Stomach (tissue), 8 donors: ENCODE measurements at regions not wholly inside any gene's neighbourhood (a gene's known extent, or its start where the extent isn't known, plus 50 kb on each side); places are given as distances from the start of the nearest gene placed in this dataset.

ENCODE experiments used
- DNase-seq, 2 donors: peaks; one replicate each; pipeline versions ENCODE4 v3.0.0 to v3.0.0-alpha.2; 2013 to 2019
- H3K27ac ChIP-seq, 5 donors: fragments of 200-600 bp in 4 of 5; sonication (generic) in 4 of 5; one replicate each; pipeline ENCODE4 v1.5.1; 2013 to 2019; ENCODE audit warnings: mild to moderate bottlenecking in 1 of 5, moderate library complexity in 1 of 5
- H3K27me3 ChIP-seq, 3 donors: fragments of 200-600 bp; sonication (generic); one replicate each; pipeline ENCODE4 v1.5.1; 2017 to 2019; ENCODE audit warnings: mixed run types in 1 of 3
- H3K36me3 ChIP-seq, 4 donors: fragments of 200-600 bp; sonication (generic); 1 replicate in 3 of 4; 2 replicates in 1 of 4; pipeline ENCODE4 v1.5.1; 2016 to 2019
- H3K4me1 ChIP-seq, 4 donors: fragments of 200-600 bp; sonication (generic); one replicate each; pipeline ENCODE4 v1.5.1; 2016 to 2019
- H3K4me3 ChIP-seq, 4 donors: fragments of 200-600 bp; sonication (generic) in 3 of 4; one replicate each; pipeline ENCODE4 v1.5.1; 2016 to 2019; ENCODE audit warnings: mild to moderate bottlenecking in 1 of 4
- H3K9me3 ChIP-seq, 4 donors: fragments of 200-600 bp; sonication (generic); one replicate each; pipeline ENCODE4 v1.5.1; 2016 to 2019
- CTCF ChIP-seq, 7 experiments: fragments of 450-650 bp in 4 of 7; fragments of 200-600 bp in 3 of 7; sonication (generic) in 3 of 7; IDR thresholded peaks; one replicate each; pipeline ENCODE4 v1.5.1; 2016 to 2019; ENCODE audit warnings: antibody characterized with exemption in 7 of 7, control low read depth in 2 of 7, mild to moderate bottlenecking in 1 of 7
- EP300 ChIP-seq: sonication (generic); formaldehyde crosslinking; IDR thresholded peaks from one replicate; pipeline ENCODE4 v1.6.1; 2017; ENCODE audit warnings: antibody characterized with exemption
- POLR2A ChIP-seq, 4 donors: fragments of 450-650 bp; IDR thresholded peaks; one replicate each; pipeline ENCODE4 v1.6.1; 2016; ENCODE audit warnings: antibody characterized with exemption in 4 of 4, control low read depth in 2 of 4, mild to moderate bottlenecking in 1 of 4, moderate library complexity in 1 of 4
- POLR2AphosphoS5 ChIP-seq, 3 donors: sonication (generic); formaldehyde crosslinking; IDR thresholded peaks; one replicate each; pipeline ENCODE4 v1.6.1; 2016; ENCODE audit warnings: antibody characterized with exemption in 3 of 3
- WGBS, 5 donors: extraction: QIAGEN DNeasy Blood & Tissue Kit in 3 of 5; methylation state at CpG; one replicate each; pipeline versions ENCODE4 v1.1.5 to v1.1.7; 2013 to 2018; 5-methylcytosine and 5-hydroxymethylcytosine counted together
- intact Hi-C: fragments of 100-400 bp; cut with DNase I; formaldehyde crosslinking; loops from one replicate; pipeline ENCODE4 v1.15.1; 2023; ENCODE audit warnings: low total_unique reads
- donor health status: healthy with polysubstance abuse.
- donor health status: Bipolar disorder and iron deficiency.
- donor health status: healthy.

- no peaks in the 10 kb centered on the region for H3K36me3 ChIP-seq
- DNase-seq: no peak
- intact Hi-C loops: no loop called here
- peaks cover 0 to 7% (median 2%) of the 10 kb centered on the region in 4 donors for H3K9me3 ChIP-seq
- peak overlapping the region in 4 of 5 donors; percentile 3 to 67 (median 45) for H3K27ac ChIP-seq
- no peaks in the 10 kb centered on the region for H3K27me3 ChIP-seq
- no peak overlapping the region for H3K4me3 ChIP-seq
- 71 to 79% (median 73%) methylated on average over 7 of the region's 7 CpGs for WGBS, 5 donors
- peaks cover 3 to 10% (median 8%) of the 10 kb centered on the region in 4 donors for H3K4me1 ChIP-seq
- no peak for TF ChIP-seq POLR2AphosphoS5 (IDR thresholded peaks at IDR 0.05)
Observed at GRCh38 chr6:157727629-157728182, 95.3 kb upstream of the SNX9 start.

- no peak overlapping the region for H3K27ac ChIP-seq
- intact Hi-C loops: no loop called here
- H3K4me1 ChIP-seq: peaks cover 3 to 10% (median 8%) of the 10 kb centered on the region in 4 donors
- H3K36me3 ChIP-seq: no peaks in the 10 kb centered on the region
- H3K9me3 ChIP-seq: peaks cover 0 to 7% (median 2%) of the 10 kb centered on the region in 4 donors
- H3K4me3 ChIP-seq: no peak overlapping the region
- peak in 1 of 2 donors; percentile 41 for DNase-seq
- no peaks in the 10 kb centered on the region for H3K27me3 ChIP-seq
- 53 to 69% (median 66%) methylated on average over 6 of the region's 6 CpGs for WGBS, 5 donors
- no peak for TF ChIP-seq POLR2AphosphoS5 (IDR thresholded peaks at IDR 0.05)
- TF ChIP-seq EP300: no peak
- TF ChIP-seq POLR2A (IDR thresholded peaks at IDR 0.05): no peak
- no peak for TF ChIP-seq CTCF (IDR thresholded peaks at IDR 0.05)
Observed at GRCh38 chr6:157728183-157728881, 94.7 kb upstream of the SNX9 start.

- DNase-seq: no peak
- no peak overlapping the region for H3K27ac ChIP-seq
- no peak overlapping the region for H3K4me3 ChIP-seq
- intact Hi-C loops: no loop called here
- peaks cover 3 to 10% (median 8%) of the 10 kb centered on the region in 4 donors for H3K4me1 ChIP-seq
- WGBS, 5 donors: 92 to 98% (median 95%) methylated on average over 5 of the region's 5 CpGs
- TF ChIP-seq POLR2AphosphoS5 (IDR thresholded peaks at IDR 0.05): no peak
- no peak for TF ChIP-seq EP300
- no peak for TF ChIP-seq CTCF (IDR thresholded peaks at IDR 0.05)
- no peak for TF ChIP-seq POLR2A (IDR thresholded peaks at IDR 0.05)
- H3K9me3 ChIP-seq: no peaks in the 10 kb centered on the region
- no peaks in the 10 kb centered on the region for H3K27me3 ChIP-seq
- no peaks in the 10 kb centered on the region for H3K36me3 ChIP-seq
Observed at GRCh38 chr6:157731221-157731620, 91.8 kb upstream of the SNX9 start.

- 91 to 100% (median 97%) methylated on average over 2 of the region's 2 CpGs for WGBS, 5 donors
- H3K36me3 ChIP-seq: no peaks in the 10 kb centered on the region
- H3K4me1 ChIP-seq: peaks cover 3 to 8% (median 4%) of the 10 kb centered on the region in 4 donors
- H3K9me3 ChIP-seq: no peaks in the 10 kb centered on the region
- no peak overlapping the region for H3K27ac ChIP-seq
- TF ChIP-seq EP300 (no peak), CTCF (IDR thresholded peaks at IDR 0.05) (no peak), POLR2AphosphoS5 (IDR thresholded peaks at IDR 0.05) (no peak), POLR2A (IDR thresholded peaks at IDR 0.05) (no peak)
- intact Hi-C loops: no loop called here
- DNase-seq: no peak
- H3K4me3 ChIP-seq: no peak overlapping the region
- H3K27me3 ChIP-seq: no peaks in the 10 kb centered on the region
Observed at GRCh38 chr6:157732007-157732406, 91.0 kb upstream of the SNX9 start.
